ENCODE measurements at regions not wholly inside any gene's neighbourhood (a gene's known extent, or its start where the extent isn't known, plus 50 kb on each side); places are given as distances from the start of the nearest gene placed in this dataset.

GRCh38 chr5:29039994-29040393 lies 2001.6 kb upstream of the CDH9 start:
- TF ChIP-seq YY1 (IDR thresholded peaks at IDR 0.05; ENCODE audit: low read depth) (no peak), CEBPB (IDR thresholded peaks at IDR 0.05) (no peak), EP300 (IDR thresholded peaks at IDR 0.05; ENCODE audit: borderline replicate concordance) (no peak), RAD21 (IDR thresholded peaks at IDR 0.05; ENCODE audit: low read depth) (no peak), REST (IDR thresholded peaks at IDR 0.05; ENCODE audit: low read depth) (no peak), TAF1 (IDR thresholded peaks at IDR 0.05; ENCODE audit: low read depth) (no peak), CREB1 (IDR thresholded peaks at IDR 0.05; ENCODE audit: low read depth) (no peak), MAX (IDR thresholded peaks at IDR 0.05) (no peak), EGR1 (IDR thresholded peaks at IDR 0.05) (no peak), TEAD4 (IDR thresholded peaks at IDR 0.05) (no peak), ZBTB7A (IDR thresholded peaks at IDR 0.05; ENCODE audit: low read depth) (no peak), TCF12 (IDR thresholded peaks at IDR 0.05; ENCODE audit: low read depth) (no peak), FOXM1 (IDR thresholded peaks at IDR 0.05; ENCODE audit: borderline replicate concordance, low read depth) (no peak)

Measured in Ishikawa (cell line).